GM12872 (cell line): ENCODE measurements at regions not wholly inside any gene's neighbourhood (a gene's known extent, or its start where the extent isn't known, plus 50 kb on each side); places are given as distances from the start of the nearest gene placed in this dataset.

Experiments used
- TF ChIP-seq, protein P1 (sequence below): IDR thresholded peaks from 3 replicates; pipeline ENCODE4 v1.5.1; 2011; ENCODE audit warnings: low read depth, mild to moderate bottlenecking, low read length, moderate library complexity; ENCODE audit not compliant: insufficient read depth

DNA sequence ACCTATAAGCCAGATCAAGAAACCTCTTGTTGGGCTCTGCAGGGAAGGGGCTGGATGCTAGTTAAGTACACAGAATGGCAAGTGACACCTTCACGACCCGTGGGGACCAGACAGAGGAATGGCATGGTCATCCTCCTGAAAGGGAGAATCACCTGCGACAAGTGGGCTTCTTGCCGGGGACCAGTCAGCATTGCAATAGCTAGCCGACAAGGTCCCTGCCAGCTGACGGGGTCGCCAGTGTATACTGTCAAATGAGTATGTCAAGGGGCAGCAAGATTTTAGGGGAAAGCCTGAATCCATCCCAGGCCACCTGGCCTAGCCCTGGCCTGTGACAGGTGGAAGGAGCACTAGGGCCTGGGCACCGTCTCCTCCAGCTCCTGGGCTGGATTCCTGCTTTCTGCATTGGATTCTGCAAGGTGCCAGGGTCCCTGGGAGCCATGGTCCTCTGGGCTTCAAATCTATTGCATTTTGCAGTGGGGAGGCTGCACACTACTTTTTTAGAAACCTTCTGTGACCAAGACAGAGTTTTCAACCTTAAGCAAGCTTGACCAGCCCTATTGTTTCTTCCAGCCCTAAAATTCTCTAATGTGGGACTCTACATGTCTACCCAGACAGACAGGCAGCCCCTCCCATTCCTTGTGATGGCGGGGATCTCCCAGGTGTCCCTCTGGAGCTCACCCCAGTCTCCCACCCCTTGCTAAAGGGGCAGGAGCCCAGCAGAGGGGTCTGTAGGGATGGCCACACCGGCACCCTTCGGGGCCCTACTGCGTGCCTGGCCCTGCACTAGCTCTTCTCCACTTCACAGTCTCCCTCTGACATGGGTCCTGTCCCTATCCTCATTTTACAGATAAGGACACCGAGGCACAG lies 178.5 kb downstream of the GLI2 start:
- TF ChIP-seq, protein P1, sequence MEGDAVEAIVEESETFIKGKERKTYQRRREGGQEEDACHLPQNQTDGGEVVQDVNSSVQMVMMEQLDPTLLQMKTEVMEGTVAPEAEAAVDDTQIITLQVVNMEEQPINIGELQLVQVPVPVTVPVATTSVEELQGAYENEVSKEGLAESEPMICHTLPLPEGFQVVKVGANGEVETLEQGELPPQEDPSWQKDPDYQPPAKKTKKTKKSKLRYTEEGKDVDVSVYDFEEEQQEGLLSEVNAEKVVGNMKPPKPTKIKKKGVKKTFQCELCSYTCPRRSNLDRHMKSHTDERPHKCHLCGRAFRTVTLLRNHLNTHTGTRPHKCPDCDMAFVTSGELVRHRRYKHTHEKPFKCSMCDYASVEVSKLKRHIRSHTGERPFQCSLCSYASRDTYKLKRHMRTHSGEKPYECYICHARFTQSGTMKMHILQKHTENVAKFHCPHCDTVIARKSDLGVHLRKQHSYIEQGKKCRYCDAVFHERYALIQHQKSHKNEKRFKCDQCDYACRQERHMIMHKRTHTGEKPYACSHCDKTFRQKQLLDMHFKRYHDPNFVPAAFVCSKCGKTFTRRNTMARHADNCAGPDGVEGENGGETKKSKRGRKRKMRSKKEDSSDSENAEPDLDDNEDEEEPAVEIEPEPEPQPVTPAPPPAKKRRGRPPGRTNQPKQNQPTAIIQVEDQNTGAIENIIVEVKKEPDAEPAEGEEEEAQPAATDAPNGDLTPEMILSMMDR, result no peak

DNA sequence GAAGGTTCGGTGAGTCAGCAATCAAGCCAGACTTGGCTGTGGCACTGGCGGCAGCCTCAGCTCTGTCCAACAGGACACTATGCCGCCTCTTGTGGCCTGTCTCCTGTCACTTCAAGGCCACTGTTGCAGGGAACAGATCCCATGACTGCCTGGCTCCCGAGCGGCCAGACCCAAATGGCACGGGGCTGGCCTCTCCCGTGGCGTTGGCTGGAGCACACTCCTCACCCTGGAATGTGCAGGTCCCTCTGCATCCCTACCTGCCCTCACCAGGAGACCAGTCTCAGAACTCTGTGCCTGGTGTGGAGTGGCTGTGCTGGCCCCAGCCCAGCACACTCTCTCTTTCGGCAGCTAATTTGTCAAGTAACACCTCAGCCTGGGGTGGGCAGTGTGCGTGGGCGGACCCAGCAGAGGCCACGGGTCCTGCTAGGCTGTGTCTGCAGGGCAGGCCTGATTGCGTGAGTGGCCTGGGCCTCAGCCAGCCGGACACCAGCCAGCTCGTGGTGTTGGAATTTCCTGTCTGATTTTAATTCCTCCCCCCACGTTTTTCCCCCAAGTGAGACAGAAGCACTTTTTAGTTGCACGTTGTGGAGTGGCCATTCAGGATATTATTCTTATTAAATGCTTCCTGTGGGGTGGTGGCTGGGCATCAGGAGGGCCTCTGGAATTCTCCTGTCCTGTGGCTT lies 179.3 kb downstream of the GLI2 start:
- TF ChIP-seq, protein P1, result no peak

DNA sequence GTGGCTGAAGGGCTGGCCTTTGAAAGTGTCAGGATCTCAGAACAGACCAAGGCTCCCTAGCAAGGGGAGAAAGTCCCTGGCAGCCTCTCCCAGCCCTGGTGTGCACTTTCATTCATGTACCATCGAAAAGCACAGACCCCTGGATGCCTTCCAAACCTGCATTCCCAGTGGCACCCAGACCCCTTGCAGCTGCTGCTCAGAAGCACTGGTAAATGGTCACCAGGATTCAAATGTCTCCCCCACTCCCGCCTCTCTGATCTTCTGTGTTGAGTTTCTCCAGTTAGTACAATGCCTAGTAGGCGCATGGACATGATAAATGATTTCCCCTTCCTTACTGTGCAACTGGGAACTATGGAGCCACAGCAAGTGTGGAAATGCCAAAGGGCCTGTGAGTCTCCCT lies 180.0 kb downstream of the GLI2 start:
- TF ChIP-seq, protein P1, result no peak

DNA sequence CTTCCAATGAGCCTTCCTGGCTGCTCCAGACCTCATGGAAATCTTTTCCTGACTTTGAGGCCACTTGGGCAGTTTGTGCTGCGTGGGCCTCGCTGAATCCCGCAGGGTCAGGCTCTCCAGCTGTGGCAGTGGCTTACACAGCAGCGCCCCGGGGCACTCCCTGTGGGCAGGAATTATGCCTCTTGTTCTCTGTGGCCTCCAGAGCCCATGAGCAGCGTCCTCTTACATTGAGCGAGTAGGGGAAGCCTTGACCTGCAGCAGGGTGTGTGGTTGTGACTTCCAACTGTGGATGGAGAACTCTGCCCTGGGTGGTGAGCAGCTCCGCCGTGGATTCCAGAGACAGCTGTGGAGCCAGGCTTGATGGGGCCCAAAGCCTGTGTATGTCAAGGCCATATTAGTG lies 180.8 kb downstream of the GLI2 start:
- TF ChIP-seq, protein P1, result no peak

DNA sequence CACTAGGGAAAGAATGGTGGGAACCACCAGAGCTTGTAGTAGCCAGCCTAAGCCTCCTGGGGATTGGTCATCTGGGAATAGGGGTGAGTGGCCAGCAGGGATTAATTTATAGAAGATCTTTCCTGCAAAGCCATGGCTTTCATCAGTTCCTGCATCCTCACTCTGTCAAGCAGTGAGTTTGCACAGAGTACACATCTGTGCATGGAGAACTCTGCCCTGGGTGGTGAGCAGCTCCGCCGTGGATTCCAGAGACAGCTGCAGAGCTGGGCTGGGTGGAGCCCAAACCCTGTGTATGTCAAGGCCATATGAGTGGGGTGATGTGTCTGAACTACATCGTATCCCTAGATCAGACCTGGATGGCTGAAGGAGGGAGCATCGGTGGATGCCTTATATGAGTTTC lies 182.2 kb downstream of the GLI2 start:
- TF ChIP-seq, protein P1, result no peak

DNA sequence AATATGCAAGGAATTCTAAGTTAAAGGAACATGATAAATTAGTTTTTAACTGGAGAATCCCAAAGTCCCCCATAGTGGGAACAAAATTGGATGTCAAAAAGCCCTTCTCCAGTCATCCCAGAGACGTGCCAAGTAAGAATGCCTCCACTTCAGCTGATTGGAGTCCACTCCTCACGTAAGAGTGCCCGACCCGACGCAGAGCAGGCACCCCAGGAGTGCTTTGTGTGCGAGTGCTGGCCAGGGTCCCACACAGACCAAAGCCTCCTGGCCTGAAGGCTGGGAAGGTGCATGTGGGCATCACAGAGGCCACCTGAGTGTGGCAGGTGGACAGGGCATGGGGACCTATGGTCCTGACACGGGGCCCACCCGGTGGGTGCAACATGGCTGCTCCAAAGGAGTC lies 183.5 kb downstream of the GLI2 start:
- TF ChIP-seq, protein P1, result no peak

DNA sequence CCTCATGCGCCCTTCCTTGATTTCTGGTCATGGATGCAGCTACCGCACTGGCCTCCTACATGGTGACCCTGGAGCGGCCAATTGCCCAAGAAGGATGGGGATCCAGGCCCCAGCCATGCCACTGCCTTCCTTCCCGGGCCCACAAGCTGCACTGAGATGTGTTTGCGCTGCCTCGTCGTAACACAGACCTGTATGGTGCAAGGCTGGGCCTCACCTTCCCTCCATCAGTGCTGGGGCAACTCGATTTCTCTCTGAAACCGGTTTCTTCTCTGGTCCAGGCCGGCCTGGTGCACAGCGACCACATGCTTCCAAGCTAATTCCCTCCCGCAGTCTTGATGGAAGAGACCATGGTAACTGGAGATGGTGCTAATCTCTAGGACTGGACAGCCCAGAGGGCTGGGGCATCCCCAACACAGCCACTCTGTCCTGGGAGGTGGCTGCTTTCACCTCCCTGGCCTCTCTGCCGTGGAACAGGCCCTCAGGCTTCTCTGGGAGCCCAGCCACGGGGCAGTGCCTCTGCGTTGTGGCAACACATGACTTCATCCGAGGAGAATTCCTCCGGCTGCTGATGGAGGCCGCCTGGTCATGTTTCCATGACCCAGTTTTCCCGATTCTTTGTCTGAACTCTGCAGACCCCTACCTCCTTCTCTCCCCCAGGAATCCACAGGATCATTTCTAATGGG lies 184.2 kb downstream of the GLI2 start:
- TF ChIP-seq, protein P1, result no peak
